GM23248 (cell line): ENCODE measurements at regions not wholly inside any gene's neighbourhood (a gene's known extent, or its start where the extent isn't known, plus 50 kb on each side); places are given as distances from the start of the nearest gene placed in this dataset.
"Not testable (repeated sequence)": the region's sequence is repeated elsewhere in the genome, so short reads cannot be mapped to it uniquely, and the experiment has no call there.

Source experiments
- DNase-seq: peaks from one replicate; pipeline ENCODE4 v3.0.0-alpha.2; 2015
- H2AFZ ChIP-seq: fragments of 200-600 bp; sonication (generic); 2 replicates; pipeline ENCODE4 v1.6.1; 2016; ENCODE audit warnings: antibody characterized with exemption
- H3F3A ChIP-seq: fragments of 200-600 bp; sonication (generic); 2 replicates; pipeline ENCODE4 v1.6.1; 2016; ENCODE audit warnings: mild to moderate bottlenecking, antibody characterized with exemption, mixed run types; ENCODE audit not compliant: insufficient read depth
- H3K27ac ChIP-seq: fragments of 200-600 bp; sonication (generic); 2 replicates; pipeline ENCODE4 v1.5.1; 2016; ENCODE audit warnings: mild to moderate bottlenecking
- H3K27me3 ChIP-seq: fragments of 200-600 bp; sonication (generic); replicated peaks from 2 replicates; pipeline ENCODE4 v1.6.1; 2016; ENCODE audit warnings: mild to moderate bottlenecking; ENCODE audit not compliant: insufficient read depth
- H3K36me3 ChIP-seq: fragments of 200-600 bp; sonication (generic); 2 replicates; pipeline ENCODE4 v1.6.1; 2016; ENCODE audit warnings: low read depth, mild to moderate bottlenecking
- H3K4me1 ChIP-seq: fragments of 200-600 bp; sonication (generic); 2 replicates; pipeline ENCODE4 v1.6.1; 2016; ENCODE audit warnings: mild to moderate bottlenecking; ENCODE audit not compliant: insufficient read depth
- H3K4me2 ChIP-seq: fragments of 200-600 bp; sonication (generic); one replicate; pipeline ENCODE4 v1.6.1; 2016; ENCODE audit warnings: mild to moderate bottlenecking; ENCODE audit not compliant: unreplicated experiment
- H3K4me3 ChIP-seq: fragments of 200-600 bp; sonication (generic); 2 replicates; pipeline ENCODE4 v1.5.1; 2016; ENCODE audit warnings: mild to moderate bottlenecking
- H3K79me2 ChIP-seq: fragments of 200-600 bp; sonication (generic); 2 replicates; pipeline ENCODE4 v1.6.1; 2016; ENCODE audit warnings: mild to moderate bottlenecking; ENCODE audit not compliant: insufficient read depth
- H3K9ac ChIP-seq: fragments of 200-600 bp; sonication (generic); 2 replicates; pipeline ENCODE4 v1.6.1; 2016; ENCODE audit warnings: mild to moderate bottlenecking
- H3K9me2 ChIP-seq: fragments of 200-600 bp; sonication (generic); 2 replicates; pipeline ENCODE4 v1.6.1; 2016; ENCODE audit warnings: mixed run types, mild to moderate bottlenecking, moderate library complexity; ENCODE audit not compliant: insufficient read depth
- H3K9me3 ChIP-seq: fragments of 200-600 bp; sonication (generic); one replicate; pipeline ENCODE4 v1.6.1; 2017; ENCODE audit warnings: low read depth
- H4K20me1 ChIP-seq: fragments of 200-600 bp; sonication (generic); 2 replicates; pipeline ENCODE4 v1.6.0; 2016; ENCODE audit not compliant: insufficient read depth
- EZH2 ChIP-seq: fragments of 200-600 bp; sonication (generic); IDR thresholded peaks from 2 replicates; pipeline ENCODE4 v1.6.1; 2018; ENCODE audit warnings: antibody characterized with exemption, mild to moderate bottlenecking; ENCODE audit not compliant: insufficient read depth, poor library complexity, severe bottlenecking
- EZH2phosphoT487 ChIP-seq: fragments of 200-600 bp; sonication (generic); IDR thresholded peaks from 2 replicates; pipeline ENCODE4 v1.6.1; 2018; ENCODE audit warnings: antibody characterized with exemption, moderate library complexity, mild to moderate bottlenecking, low read depth; ENCODE audit not compliant: insufficient read depth
- WGBS, 2 experiments: methylation state at CpG; one replicate each; pipeline ENCODE4 v1.1.6; 2015 to 2017; ENCODE audit warnings: low lambda C conversion rate in 2 of 2, low coverage in 1 of 2; ENCODE audit errors: missing lambda C conversion rate in 2 of 2; 5-methylcytosine and 5-hydroxymethylcytosine counted together
- in situ Hi-C: fragments of 300-500 bp; cut with MboI; formaldehyde crosslinking; loops from 2 replicates; pipeline ENCODE4 v1.15.0; 2020

DNA sequence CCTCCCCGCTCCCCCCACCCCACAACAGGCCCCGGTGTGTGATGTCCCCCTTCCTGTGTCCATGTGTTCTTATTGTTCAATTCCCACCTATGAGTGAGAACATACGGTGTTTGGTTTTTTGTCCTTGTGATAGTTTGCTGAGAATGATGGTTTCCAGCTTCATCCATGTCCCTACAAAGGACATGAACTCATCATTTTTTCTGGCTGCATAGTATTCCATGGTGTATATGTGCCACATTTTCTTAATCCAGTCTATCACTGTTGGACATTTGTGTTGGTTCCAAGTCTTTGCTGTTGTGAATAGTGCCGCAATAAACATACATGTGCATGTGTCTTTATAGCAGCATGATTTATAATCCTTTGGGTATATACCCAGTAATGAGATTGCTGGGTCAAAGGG, 104.3 kb downstream of the MTPN start:
- H3F3A ChIP-seq, H3K4me3 ChIP-seq, H4K20me1 ChIP-seq, H3K9ac ChIP-seq, H3K79me2 ChIP-seq, H3K4me2 ChIP-seq, H3K4me1 ChIP-seq, H3K9me2 ChIP-seq, H3K27me3 ChIP-seq, DNase-seq, in situ Hi-C loops, H2AFZ ChIP-seq, H3K9me3 ChIP-seq, H3K27ac ChIP-seq, H3K36me3 ChIP-seq: not testable (repeated sequence)
- 69 to 78% methylated on average over 2 to 4 of the region's 4 CpGs for WGBS, 2 experiments

GRCh38 chr7:135862586-135863340, 114.2 kb upstream of the FAM180A start:
- no peaks in the 10 kb centered on the region for H3K27me3 ChIP-seq
- WGBS, 2 experiments: 33 to 34% methylated on average over 8 of the region's 8 CpGs
- TF ChIP-seq EZH2 (no peak), EZH2phosphoT487 (no peak)
- in situ Hi-C loops: no loop called here
- H3F3A ChIP-seq: no peaks in the 10 kb centered on the region
- H3K9me2 ChIP-seq: no peaks in the 10 kb centered on the region
- H3K4me3 ChIP-seq: no peak overlapping the region
- H3K27ac ChIP-seq: no peak overlapping the region
- no peak overlapping the region for H2AFZ ChIP-seq
- no peaks in the 10 kb centered on the region for H3K36me3 ChIP-seq
- H4K20me1 ChIP-seq: no peaks in the 10 kb centered on the region
- no peak overlapping the region for H3K9ac ChIP-seq
- no peaks in the 10 kb centered on the region for H3K79me2 ChIP-seq
- no peaks in the 10 kb centered on the region for H3K4me1 ChIP-seq
- H3K4me2 ChIP-seq: no peak overlapping the region
- H3K9me3 ChIP-seq: no peaks in the 10 kb centered on the region
- DNase-seq: no peak

DNA sequence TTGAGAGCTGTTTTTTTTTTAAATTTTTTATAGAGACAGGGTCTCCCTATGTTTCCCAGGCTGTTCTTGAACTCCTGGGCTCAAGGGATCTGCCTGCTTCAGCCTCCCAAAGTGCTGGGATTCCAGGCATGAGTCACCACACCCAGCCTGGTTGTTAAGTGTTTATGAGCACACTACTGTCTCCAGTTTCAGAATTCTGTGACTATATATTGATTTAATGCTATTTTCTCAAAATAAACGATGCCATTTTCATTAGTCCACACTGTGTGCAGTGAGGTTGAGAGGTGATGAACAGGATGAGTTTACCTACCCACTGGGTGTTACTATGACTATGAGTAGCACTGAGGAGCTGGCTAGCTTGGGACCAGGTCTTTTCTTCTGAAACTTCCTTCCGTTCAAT, 110.9 kb upstream of the FAM180A start:
- WGBS, 2 experiments: 69 to 73% methylated on average over 2 of the region's 2 CpGs
- in situ Hi-C loops: no loop called here
- Histone ChIP-seq H2AFZ (no peak overlapping the region), H3K9ac (no peak overlapping the region), H3K4me1 (peaks cover 21% of the 10 kb centered on the region), H3F3A (peaks cover 15% of the 10 kb centered on the region), H3K27ac (no peak overlapping the region), H3K9me3 (no peaks in the 10 kb centered on the region), H3K79me2 (no peaks in the 10 kb centered on the region), H4K20me1 (no peaks in the 10 kb centered on the region), H3K9me2 (no peaks in the 10 kb centered on the region), H3K4me2 (no peak overlapping the region), H3K36me3 (no peaks in the 10 kb centered on the region), H3K4me3 (no peak overlapping the region), H3K27me3 (no peaks in the 10 kb centered on the region)
- no peak for TF ChIP-seq EZH2
- no peak for TF ChIP-seq EZH2phosphoT487
- DNase-seq: peak; percentile 67

- H3K36me3 ChIP-seq: no peaks in the 10 kb centered on the region
- no peak for DNase-seq
- no peak overlapping the region for H3K4me2 ChIP-seq
- no peaks in the 10 kb centered on the region for H3K9me2 ChIP-seq
- in situ Hi-C loops: no loop called here
- H3K27me3 ChIP-seq: no peaks in the 10 kb centered on the region
- no peaks in the 10 kb centered on the region for H3K79me2 ChIP-seq
- no peak overlapping the region for H2AFZ ChIP-seq
- no peak overlapping the region for H3K27ac ChIP-seq
- WGBS, 2 experiments: 73 to 80% methylated on average over 6 of the region's 6 CpGs
- H3K4me3 ChIP-seq: no peak overlapping the region
- no peaks in the 10 kb centered on the region for H3K9me3 ChIP-seq
- H3K4me1 ChIP-seq: peaks cover 21% of the 10 kb centered on the region
- no peak overlapping the region for H3K9ac ChIP-seq
- no peak for TF ChIP-seq EZH2
- no peak for TF ChIP-seq EZH2phosphoT487
- H4K20me1 ChIP-seq: no peaks in the 10 kb centered on the region
- H3F3A ChIP-seq: peaks cover 15% of the 10 kb centered on the region
Measured at GRCh38 chr7:135858851-135859250, 110.2 kb upstream of the FAM180A start.

- H3K36me3 ChIP-seq: no peaks in the 10 kb centered on the region
- no peaks in the 10 kb centered on the region for H4K20me1 ChIP-seq
- no peaks in the 10 kb centered on the region for H3K79me2 ChIP-seq
- no peak overlapping the region for H3K4me2 ChIP-seq
- no peaks in the 10 kb centered on the region for H3K9me3 ChIP-seq
- TF ChIP-seq EZH2phosphoT487 (no peak), EZH2 (no peak)
- H2AFZ ChIP-seq: no peak overlapping the region
- in situ Hi-C loops: no loop called here
- H3K4me1 ChIP-seq: peaks cover 21% of the 10 kb centered on the region
- H3K4me3 ChIP-seq: no peak overlapping the region
- no peaks in the 10 kb centered on the region for H3K9me2 ChIP-seq
- WGBS, 2 experiments: 83 to 89% methylated on average over 4 of the region's 4 CpGs
- DNase-seq: no peak
- H3K9ac ChIP-seq: no peak overlapping the region
- H3K27ac ChIP-seq: no peak overlapping the region
- peaks cover 15% of the 10 kb centered on the region for H3F3A ChIP-seq
- H3K27me3 ChIP-seq: no peaks in the 10 kb centered on the region
Measured at GRCh38 chr7:135858379-135858778, 109.8 kb upstream of the FAM180A start.
